PC-3 (cell line): ENCODE measurements at regions not wholly inside any gene's neighbourhood (a gene's known extent, or its start where the extent isn't known, plus 50 kb on each side); places are given as distances from the start of the nearest gene placed in this dataset.

Experiments
- ATAC-seq: fragments of 200-7000 bp; cut with Tn5 transposase; 2 replicates; pipeline ENCODE4 v1.9.1; 2020; ENCODE audit warnings: mild to moderate bottlenecking, moderate library complexity
- BruUV-seq: library from RNA; stranded (reverse); fragments of 400-500 nt; replicated peaks from 2 replicates; lab custom pipeline; 2021; lab: Mats Ljungman, UMichigan
- CTCF ChIA-PET: fragments of 300-600 bp; sonication (Branson Sonifier 250); formaldehyde crosslinking; loops from one replicate; lab custom pipeline; 2022; ENCODE audit warnings: antibody characterized with exemption; lab: Charles Lee
- POLR2A ChIA-PET: fragments of 300-600 bp; sonication (Branson Sonifier 250); formaldehyde crosslinking; loops from one replicate; lab custom pipeline; 2022; ENCODE audit warnings: antibody characterized with exemption; ENCODE audit not compliant: unreplicated experiment; lab: Charles Lee
- DNase-seq: peaks from one replicate; pipeline ENCODE4 v3.0.0-alpha.2; 2015
- H2AFZ ChIP-seq: fragments of 300-600 bp; sonication (generic); 2 replicates; pipeline ENCODE4 v1.6.0; 2016; ENCODE audit warnings: antibody characterized with exemption, low read length
- H3F3A ChIP-seq: fragments of 300-600 bp; sonication (generic); one replicate; pipeline ENCODE4 v1.6.0; 2017; ENCODE audit warnings: antibody characterized with exemption, low read length, control low read depth, mild to moderate bottlenecking; ENCODE audit not compliant: unreplicated experiment
- H3K27ac ChIP-seq: fragments of 300-600 bp; sonication (generic); 2 replicates; pipeline ENCODE4 v1.5.1; 2016; ENCODE audit warnings: mild to moderate bottlenecking, low read length
- H3K27me3 ChIP-seq: fragments of 300-600 bp; sonication (generic); 2 replicates; pipeline ENCODE4 v1.6.1; 2016; ENCODE audit warnings: low read length, mixed read lengths
- H3K36me3 ChIP-seq: fragments of 300-600 bp; sonication (generic); 2 replicates; pipeline ENCODE4 v1.6.1; 2016; ENCODE audit warnings: low read depth, mixed run types, low read length, mixed read lengths
- H3K4me1 ChIP-seq: fragments of 300-600 bp; sonication (generic); 2 replicates; pipeline ENCODE4 v1.5.1; 2016; ENCODE audit warnings: low read length; ENCODE audit not compliant: insufficient read depth
- H3K4me2 ChIP-seq: fragments of 300-600 bp; sonication (generic); 2 replicates; pipeline ENCODE4 v1.6.0; 2016; ENCODE audit warnings: low read length
- H3K4me3 ChIP-seq: fragments of 300-600 bp; sonication (generic); 2 replicates; pipeline ENCODE4 v1.5.1; 2016; ENCODE audit warnings: mild to moderate bottlenecking, low read length, mixed read lengths
- H3K79me2 ChIP-seq: fragments of 300-600 bp; sonication (generic); 2 replicates; pipeline ENCODE4 v1.6.1; 2017; ENCODE audit warnings: low read length, mixed read lengths
- H3K9ac ChIP-seq: fragments of 300-600 bp; sonication (generic); 2 replicates; pipeline ENCODE4 v1.6.0; 2016; ENCODE audit warnings: mild to moderate bottlenecking, low read length
- H3K9me2 ChIP-seq: fragments of 300-600 bp; sonication (generic); replicated peaks from 2 replicates; pipeline ENCODE4 v1.6.1; 2016; ENCODE audit warnings: mixed run types, low read length, mixed read lengths
- H3K9me3 ChIP-seq: fragments of 300-600 bp; sonication (generic); 2 replicates; pipeline ENCODE4 v1.6.1; 2016; ENCODE audit warnings: low read length, mixed read lengths
- H4K20me1 ChIP-seq: fragments of 300-600 bp; sonication (generic); 2 replicates; pipeline ENCODE4 v1.6.1; 2016; ENCODE audit warnings: low read length, mixed read lengths
- EZH2 ChIP-seq: fragments of 300-600 bp; sonication (generic); IDR thresholded peaks from one replicate; pipeline ENCODE4 v1.6.1; 2017; ENCODE audit warnings: antibody characterized with exemption, mild to moderate bottlenecking, low read length; ENCODE audit not compliant: unreplicated experiment
- EZH2phosphoT487 ChIP-seq: fragments of 300-600 bp; sonication (generic); IDR thresholded peaks from 2 replicates; pipeline ENCODE4 v1.6.1; 2018; ENCODE audit warnings: mild to moderate bottlenecking, antibody characterized with exemption, low read length, borderline replicate concordance
- intact Hi-C: fragments of 100-400 bp; cut with micrococcal nuclease; formaldehyde crosslinking; loops from 2 replicates; pipeline ENCODE4 v1.9.0; 2023
- TF ChIP-seq, protein P1 (sequence below): fragments of 300-600 bp; sonication (generic); conservative IDR thresholded peaks from 2 replicates; pipeline ENCODE4 v1.5.1; 2017; ENCODE audit warnings: antibody characterized with exemption, low read depth, mild to moderate bottlenecking, low read length

DNA sequence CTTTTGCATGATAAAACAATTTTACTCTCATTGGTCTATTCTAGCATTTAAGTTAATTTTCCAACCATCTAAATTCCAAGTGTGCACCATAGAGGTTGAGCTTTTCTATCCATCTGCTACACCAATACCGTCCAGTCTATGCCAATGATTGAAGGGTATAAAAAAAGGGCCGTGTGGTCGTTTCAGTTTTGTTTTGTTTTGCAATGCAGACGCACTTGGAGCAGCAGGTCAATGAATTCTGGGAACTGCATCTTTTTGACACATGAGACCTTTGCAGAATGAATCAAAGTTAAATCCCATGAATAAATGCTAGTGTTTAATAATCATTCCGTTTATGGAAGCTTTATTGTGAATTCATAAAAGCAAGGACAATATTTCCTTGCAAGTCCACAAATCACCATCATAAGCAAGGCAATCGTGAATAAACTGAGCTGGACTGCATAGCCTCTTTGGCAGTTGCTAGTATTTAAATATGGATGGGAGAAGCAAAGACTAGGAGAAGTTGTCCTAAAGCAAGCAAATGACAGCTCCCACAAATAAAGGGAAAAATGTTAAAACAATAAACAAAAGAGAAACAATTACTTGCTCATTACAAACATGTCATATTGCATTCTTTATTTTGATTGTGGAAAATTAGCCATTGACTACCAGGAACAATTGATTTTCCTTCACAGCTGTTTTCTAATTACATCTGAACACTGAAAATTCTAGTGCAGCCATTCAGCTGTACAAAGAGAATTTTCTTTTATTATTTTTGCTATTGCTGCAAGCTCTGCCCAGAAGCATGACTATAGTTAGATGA, 649.7 kb upstream of the GJE1 start:
- H3K4me1 ChIP-seq: peaks cover 19% of the 10 kb centered on the region
- no peak for DNase-seq
- CTCF ChIA-PET: interaction anchor here (0.6 kb wide), 1 partner anchor 31 kb away, joined by 3 read pairs; no protein-coding TSS in a partner anchor
- peak overlapping the region; percentile 94 for H3K27ac ChIP-seq
- H4K20me1 ChIP-seq: no peaks in the 10 kb centered on the region
- no peaks in the 10 kb centered on the region for H3K36me3 ChIP-seq
- POLR2A ChIA-PET: no interaction called here
- intact Hi-C loops: no loop called here
- no TSS peak for BruUV-seq
- H2AFZ ChIP-seq: peak overlapping the region; percentile 11; the same call in 1 of the 2 replicates
- no peaks in the 10 kb centered on the region for H3F3A ChIP-seq
- H3K4me3 ChIP-seq: peak overlapping the region; percentile 16; the same call in 1 of the 2 replicates
- H3K9ac ChIP-seq: peak overlapping the region; percentile 80
- no peak for ATAC-seq
- no peaks in the 10 kb centered on the region for H3K9me3 ChIP-seq
- no peaks in the 10 kb centered on the region for H3K79me2 ChIP-seq
- H3K4me2 ChIP-seq: peak overlapping the region; percentile 68
- TF ChIP-seq EZH2phosphoT487 (no peak), EZH2 (no peak)
- TF ChIP-seq, protein P1, sequence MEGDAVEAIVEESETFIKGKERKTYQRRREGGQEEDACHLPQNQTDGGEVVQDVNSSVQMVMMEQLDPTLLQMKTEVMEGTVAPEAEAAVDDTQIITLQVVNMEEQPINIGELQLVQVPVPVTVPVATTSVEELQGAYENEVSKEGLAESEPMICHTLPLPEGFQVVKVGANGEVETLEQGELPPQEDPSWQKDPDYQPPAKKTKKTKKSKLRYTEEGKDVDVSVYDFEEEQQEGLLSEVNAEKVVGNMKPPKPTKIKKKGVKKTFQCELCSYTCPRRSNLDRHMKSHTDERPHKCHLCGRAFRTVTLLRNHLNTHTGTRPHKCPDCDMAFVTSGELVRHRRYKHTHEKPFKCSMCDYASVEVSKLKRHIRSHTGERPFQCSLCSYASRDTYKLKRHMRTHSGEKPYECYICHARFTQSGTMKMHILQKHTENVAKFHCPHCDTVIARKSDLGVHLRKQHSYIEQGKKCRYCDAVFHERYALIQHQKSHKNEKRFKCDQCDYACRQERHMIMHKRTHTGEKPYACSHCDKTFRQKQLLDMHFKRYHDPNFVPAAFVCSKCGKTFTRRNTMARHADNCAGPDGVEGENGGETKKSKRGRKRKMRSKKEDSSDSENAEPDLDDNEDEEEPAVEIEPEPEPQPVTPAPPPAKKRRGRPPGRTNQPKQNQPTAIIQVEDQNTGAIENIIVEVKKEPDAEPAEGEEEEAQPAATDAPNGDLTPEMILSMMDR: no peak
- H3K27me3 ChIP-seq: no peaks in the 10 kb centered on the region
- no peaks in the 10 kb centered on the region for H3K9me2 ChIP-seq

DNA sequence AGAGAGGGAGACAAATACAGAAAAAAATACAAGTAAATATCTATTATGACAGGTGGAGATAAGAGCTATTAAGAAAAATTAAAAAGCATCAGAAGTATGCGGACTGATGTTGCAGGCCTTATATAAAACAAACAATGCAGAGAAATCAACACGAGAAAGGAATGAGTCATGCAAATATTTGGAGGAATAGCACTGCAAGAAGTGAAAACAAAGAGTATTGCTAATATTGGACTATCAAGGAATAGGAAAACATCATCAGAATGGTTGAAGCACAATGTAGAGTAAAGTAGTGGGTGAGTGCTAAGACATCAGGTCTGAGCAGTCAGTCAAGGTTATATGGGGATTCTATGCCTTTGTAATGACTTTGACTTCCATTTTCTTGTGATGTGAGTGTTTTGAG, 657.5 kb upstream of the GJE1 start:
- no peak overlapping the region for H3K4me3 ChIP-seq
- H3K9me2 ChIP-seq: no peaks in the 10 kb centered on the region
- no peak overlapping the region for H2AFZ ChIP-seq
- H3K4me1 ChIP-seq: no peaks in the 10 kb centered on the region
- no peak overlapping the region for H3K27ac ChIP-seq
- no peaks in the 10 kb centered on the region for H3K79me2 ChIP-seq
- TF ChIP-seq EZH2 (no peak), EZH2phosphoT487 (no peak)
- TF ChIP-seq, protein P1: no peak
- H3K9me3 ChIP-seq: no peaks in the 10 kb centered on the region
- no peaks in the 10 kb centered on the region for H4K20me1 ChIP-seq
- no peaks in the 10 kb centered on the region for H3F3A ChIP-seq
- ATAC-seq (no peak), DNase-seq (no peak)
- no peak overlapping the region for H3K4me2 ChIP-seq
- ChIA-PET POLR2A (no interaction called here), CTCF (no interaction called here)
- intact Hi-C loops: no loop called here
- H3K27me3 ChIP-seq: no peaks in the 10 kb centered on the region
- no peak overlapping the region for H3K9ac ChIP-seq
- no peaks in the 10 kb centered on the region for H3K36me3 ChIP-seq
- BruUV-seq: no TSS peak
